ENCODE measurements at regions not wholly inside any gene's neighbourhood (a gene's known extent, or its start where the extent isn't known, plus 50 kb on each side); places are given as distances from the start of the nearest gene placed in this dataset.
"Not testable (repeated sequence)": the region's sequence is repeated elsewhere in the genome, so short reads cannot be mapped to it uniquely, and the experiment has no call there.

- no peak for DNase-seq (ENCODE audit: low read depth)
Observed at GRCh38 chr12:27133022-27133590, 50.7 kb upstream of the C12orf71 start.

GRCh38 chr12:27140478-27140969 is 58.1 kb upstream of the C12orf71 start:
- DNase-seq (ENCODE audit: low read depth), result no peak

GRCh38 chr12:27142101-27142721 is 59.8 kb upstream of the C12orf71 start:
- peak; percentile 82 for DNase-seq (ENCODE audit: low read depth)

- DNase-seq (ENCODE audit: low read depth), result peak; percentile 2
Observed at GRCh38 chr12:27143256-27144069, 61.1 kb upstream of the C12orf71 start.

GRCh38 chr12:27145725-27146124 is 63.3 kb upstream of the C12orf71 start:
- DNase-seq (ENCODE audit: low read depth), result not testable (repeated sequence)

- DNase-seq (ENCODE audit: low read depth), result no peak
Observed at GRCh38 chr12:27148373-27148772, 66.0 kb upstream of the C12orf71 start.

GRCh38 chr12:27148791-27149190 is 66.4 kb upstream of the C12orf71 start:
- no peak for DNase-seq (ENCODE audit: low read depth)

GRCh38 chr12:27151479-27151878 is 69.1 kb upstream of the C12orf71 start:
- no peak for DNase-seq (ENCODE audit: low read depth)

GRCh38 chr12:27158297-27158696 is 75.9 kb upstream of the C12orf71 start:
- DNase-seq (ENCODE audit: low read depth), result no peak

- no peak for DNase-seq (ENCODE audit: low read depth)
Observed at GRCh38 chr12:27161458-27162228, 79.3 kb upstream of the C12orf71 start.

- DNase-seq (ENCODE audit: low read depth), result no peak
Observed at GRCh38 chr12:27162229-27162537, 79.8 kb upstream of the C12orf71 start.

GRCh38 chr12:27163048-27163715 is 80.8 kb upstream of the C12orf71 start:
- DNase-seq (ENCODE audit: low read depth), result peak; percentile 63

GRCh38 chr12:27163894-27164293 is 80.2 kb upstream of the STK38L start:
- no peak for DNase-seq (ENCODE audit: low read depth)

GRCh38 chr12:27164330-27165040 is 79.6 kb upstream of the STK38L start:
- no peak for DNase-seq (ENCODE audit: low read depth)

- not testable (repeated sequence) for DNase-seq (ENCODE audit: low read depth)
Observed at GRCh38 chr12:27165958-27166357, 78.1 kb upstream of the STK38L start.

GRCh38 chr12:27171494-27171893 is 72.6 kb upstream of the STK38L start:
- peak; percentile 58 for DNase-seq (ENCODE audit: low read depth)

- peak; percentile 57 for DNase-seq (ENCODE audit: low read depth)
Observed at GRCh38 chr12:27176765-27177164, 67.3 kb upstream of the STK38L start.

GRCh38 chr12:27177706-27178105 is 66.4 kb upstream of the STK38L start:
- DNase-seq (ENCODE audit: low read depth), result peak; percentile 83

- DNase-seq (ENCODE audit: low read depth), result no peak
Observed at GRCh38 chr12:27178255-27178654, 65.8 kb upstream of the STK38L start.

GRCh38 chr12:27178723-27179399 is 65.2 kb upstream of the STK38L start:
- DNase-seq (ENCODE audit: low read depth), result peak; percentile 73
